HG03196 (cell line): ENCODE measurements at regions not wholly inside any gene's neighbourhood (a gene's known extent, or its start where the extent isn't known, plus 50 kb on each side); places are given as distances from the start of the nearest gene placed in this dataset.
"Not testable (repeated sequence)": the region's sequence is repeated elsewhere in the genome, so short reads cannot be mapped to it uniquely, and the experiment has no call there.

ENCODE experiments used
- ATAC-seq: cut with Tn5 transposase; IDR thresholded peaks from one replicate; pipeline ENCODE4 v1.9.1; 2021; ENCODE audit not compliant: unreplicated experiment

DNA sequence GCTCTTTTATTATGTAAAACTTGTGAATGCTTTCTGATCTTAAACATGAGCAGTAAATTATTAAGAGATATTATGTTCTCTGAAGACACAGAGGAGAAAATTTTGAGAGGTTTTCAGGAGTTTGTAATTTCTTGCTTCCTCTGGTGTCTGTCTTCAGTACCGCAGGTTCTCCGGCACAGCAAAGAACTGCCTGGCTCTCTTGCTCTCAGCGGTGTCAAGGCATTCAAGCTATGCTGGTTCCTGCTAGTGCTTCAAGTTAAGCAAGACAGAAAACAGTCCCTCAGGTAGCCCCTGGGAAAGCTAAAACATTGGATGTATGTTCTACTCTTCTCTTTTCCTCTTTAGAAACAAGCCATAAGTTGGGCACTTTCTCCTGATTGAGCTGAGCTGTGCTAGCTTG, 120.2 kb upstream of the CENPE start:
- no peak for ATAC-seq

DNA sequence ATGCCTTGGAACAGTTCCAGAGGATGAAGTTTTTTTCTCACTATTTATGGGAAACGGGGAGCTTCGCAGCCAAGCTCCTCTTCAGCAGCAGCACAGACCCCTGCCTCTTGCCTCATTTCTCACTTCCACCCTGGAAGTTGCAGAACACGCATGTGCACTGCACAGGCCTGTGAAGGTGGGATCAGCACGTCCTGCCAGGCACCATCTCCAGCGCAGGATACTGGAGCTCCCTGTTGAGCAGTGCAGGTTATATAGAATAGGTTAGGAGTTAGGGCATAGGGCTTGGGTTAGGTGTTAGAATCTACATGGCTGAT, 110.1 kb upstream of the CENPE start:
- no peak for ATAC-seq

- no peak for ATAC-seq
Measured at GRCh38 chr4:103307453-103308247, 109.5 kb upstream of the CENPE start.

- ATAC-seq: no peak
Measured at GRCh38 chr4:103306870-103307375, 108.8 kb upstream of the CENPE start.

GRCh38 chr4:103305355-103305754, 107.2 kb upstream of the CENPE start:
- no peak for ATAC-seq

DNA sequence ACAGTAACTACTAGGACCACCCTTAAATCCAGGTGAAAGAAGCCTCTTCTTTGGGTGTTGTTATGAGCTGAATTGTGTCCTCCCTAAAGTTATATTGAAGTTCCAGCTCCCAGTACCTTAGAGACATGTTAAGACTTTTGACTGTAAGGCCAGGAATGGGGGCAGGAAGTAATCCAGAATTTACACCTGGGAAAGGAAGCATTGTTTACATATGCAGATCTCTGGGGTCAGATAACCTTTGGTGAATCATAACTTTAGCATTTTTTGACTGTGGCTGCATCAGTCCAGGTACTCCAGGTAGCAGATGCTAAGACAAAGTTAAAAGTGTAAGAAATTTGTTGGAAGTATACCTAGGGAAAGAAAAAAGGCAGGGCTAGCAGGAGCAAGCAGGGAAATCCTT, 104.9 kb upstream of the CENPE start:
- ATAC-seq: no peak

GRCh38 chr4:103292959-103293358, 94.8 kb upstream of the CENPE start:
- ATAC-seq: no peak

GRCh38 chr4:103292373-103292772, 94.2 kb upstream of the CENPE start:
- no peak for ATAC-seq

GRCh38 chr4:103289186-103289585, 91.0 kb upstream of the CENPE start:
- no peak for ATAC-seq

DNA sequence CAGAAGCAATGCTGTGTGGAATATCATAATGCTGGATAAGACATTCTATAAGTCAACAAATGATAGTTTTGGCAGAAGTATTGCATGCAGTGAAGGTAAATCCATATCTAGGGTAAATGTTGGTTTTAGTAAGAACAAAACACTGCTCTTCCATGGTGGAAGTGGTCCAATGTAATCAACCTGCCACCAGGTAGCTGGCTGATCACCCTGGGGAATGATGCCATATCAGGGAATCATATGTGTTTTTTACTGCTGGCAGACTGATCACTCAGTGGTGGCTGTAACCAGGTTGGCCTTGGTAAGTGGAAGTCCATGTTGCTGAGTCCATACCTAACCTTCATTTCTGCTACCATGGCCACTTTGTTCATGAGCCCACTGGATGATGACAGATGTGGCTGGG, 74.0 kb upstream of the CENPE start:
- no peak for ATAC-seq

- no peak for ATAC-seq
Measured at GRCh38 chr4:103268746-103269145, 70.6 kb upstream of the CENPE start.

DNA sequence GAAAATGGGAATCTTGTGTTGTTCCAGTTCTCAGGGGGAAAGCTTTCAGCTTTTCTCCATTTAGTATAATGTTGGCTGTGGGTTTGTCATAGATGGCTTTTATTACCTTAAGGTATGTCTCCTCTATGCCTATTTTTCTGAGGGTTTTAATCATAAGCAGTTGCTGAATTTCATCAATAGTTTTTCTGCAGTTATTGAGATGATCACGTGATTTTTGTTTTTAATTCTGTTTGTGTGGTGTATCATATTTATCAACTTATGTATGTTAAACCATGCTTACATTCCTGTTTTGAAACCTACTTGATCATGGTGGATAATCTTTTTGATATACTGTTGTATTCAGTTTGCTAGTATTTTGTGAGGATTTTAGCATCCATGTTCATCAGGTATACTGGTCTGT, 66.8 kb upstream of the CENPE start:
- no peak for ATAC-seq

DNA sequence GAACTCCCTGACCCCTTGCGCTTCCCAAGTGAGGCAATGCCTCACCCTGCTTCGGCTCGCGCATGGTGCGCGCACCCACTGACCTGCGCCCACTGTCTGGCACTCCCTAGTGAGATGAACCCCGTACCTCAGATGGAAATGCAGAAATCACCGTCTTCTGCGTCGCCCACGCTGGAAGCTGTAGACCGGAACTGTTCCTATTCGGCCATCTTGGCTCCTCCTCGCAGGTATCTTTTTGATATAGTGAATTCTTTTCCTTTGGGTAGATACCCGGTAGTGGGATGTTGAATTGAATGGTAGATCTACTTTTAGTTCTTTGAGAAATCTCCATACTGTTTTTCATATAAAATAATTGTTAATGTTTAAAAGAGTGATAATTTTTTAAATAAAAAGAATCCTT, 57.9 kb upstream of the CENPE start:
- not testable (repeated sequence) for ATAC-seq
